ENCODE measurements at regions not wholly inside any gene's neighbourhood (a gene's known extent, or its start where the extent isn't known, plus 50 kb on each side); places are given as distances from the start of the nearest gene placed in this dataset.
"Not testable (repeated sequence)": the region's sequence is repeated elsewhere in the genome, so short reads cannot be mapped to it uniquely, and the experiment has no call there.

- H3K4me1 ChIP-seq (ENCODE audit: control insufficient read depth, insufficient read depth, low read length, poor library complexity, severe bottlenecking) = no peaks in the 10 kb centered on the region
Measured at GRCh38 chr10:33037726-33038125, 79.7 kb upstream of the ITGB1 start.

DNA sequence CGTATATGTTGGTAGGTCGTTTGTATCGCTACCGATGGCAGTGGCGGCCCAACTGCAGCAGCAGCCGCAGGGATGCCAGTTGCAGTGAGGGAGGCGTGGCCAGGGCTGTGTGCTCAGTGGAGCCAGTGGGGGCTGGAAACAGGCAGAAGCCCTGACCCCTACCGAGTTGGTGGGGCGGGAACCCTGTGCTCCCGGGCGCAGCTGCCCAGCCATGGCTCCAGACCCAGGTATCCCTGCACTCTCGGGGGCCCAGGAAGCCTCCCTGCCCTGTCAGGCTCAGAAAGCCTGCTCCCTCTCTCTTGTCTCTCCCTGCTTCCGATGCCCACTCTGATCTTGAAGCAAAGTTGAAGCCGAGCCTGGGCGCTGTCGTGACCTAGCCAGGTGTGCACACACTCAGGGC lies 78.6 kb upstream of the ITGB1 start:
- WGBS, 2 experiments (ENCODE audit: insufficient coverage in 2 of 2) = 95 to 99% methylated on average over 13 to 16 of the region's 16 CpGs
- Histone ChIP-seq H3K4me1 (ENCODE audit: control insufficient read depth, insufficient read depth, low read length, poor library complexity, severe bottlenecking) (no peaks in the 10 kb centered on the region), H3K36me3 (ENCODE audit: control insufficient read depth, insufficient read depth, low read length) (no peaks in the 10 kb centered on the region), H3K4me3 (ENCODE audit: extremely low read depth, insufficient read depth, low read length, poor library complexity, severe bottlenecking) (no peak overlapping the region), H3K27ac (ENCODE audit: low read depth, low read length, severe bottlenecking) (no peak overlapping the region), H3K9me3 (ENCODE audit: control insufficient read depth, low read length) (peaks cover 9% of the 10 kb centered on the region)

More at GRCh38 chr10:33037726-33038125, 79.7 kb upstream of the ITGB1 start:
- 92 to 97% methylated on average over 8 of the region's 8 CpGs for WGBS, 2 experiments (ENCODE audit: insufficient coverage in 2 of 2)
- H3K4me3 ChIP-seq (ENCODE audit: extremely low read depth, insufficient read depth, low read length, poor library complexity, severe bottlenecking) = no peak overlapping the region
- no peaks in the 10 kb centered on the region for H3K36me3 ChIP-seq (ENCODE audit: control insufficient read depth, insufficient read depth, low read length)
- H3K9me3 ChIP-seq (ENCODE audit: control insufficient read depth, low read length) = peaks cover 9% of the 10 kb centered on the region
- no peak overlapping the region for H3K27ac ChIP-seq (ENCODE audit: low read depth, low read length, severe bottlenecking)

DNA sequence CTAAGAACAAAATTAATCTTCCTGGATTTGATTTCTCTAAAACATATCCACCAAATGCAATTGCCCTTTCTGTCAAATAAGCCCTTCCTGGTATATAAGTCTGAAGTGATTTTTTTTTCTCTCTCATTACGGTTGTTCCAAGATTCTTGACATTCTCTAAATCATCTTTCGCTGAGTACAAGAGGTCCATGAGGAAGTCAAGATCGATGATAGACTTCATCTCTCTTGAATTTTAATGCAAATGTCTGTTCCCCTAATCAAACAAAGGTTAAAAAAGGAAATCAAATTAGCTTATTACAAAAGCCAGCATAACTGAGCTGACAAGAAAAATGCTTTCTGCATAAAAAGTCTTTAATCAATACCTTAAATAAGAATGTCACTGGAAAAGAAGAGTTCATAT lies 77.4 kb upstream of the ITGB1 start:
- Histone ChIP-seq H3K9me3 (ENCODE audit: control insufficient read depth, low read length) (peaks cover 9% of the 10 kb centered on the region), H3K4me3 (ENCODE audit: extremely low read depth, insufficient read depth, low read length, poor library complexity, severe bottlenecking) (no peak overlapping the region), H3K27ac (ENCODE audit: low read depth, low read length, severe bottlenecking) (no peak overlapping the region), H3K36me3 (ENCODE audit: control insufficient read depth, insufficient read depth, low read length) (no peaks in the 10 kb centered on the region), H3K4me1 (ENCODE audit: control insufficient read depth, insufficient read depth, low read length, poor library complexity, severe bottlenecking) (no peaks in the 10 kb centered on the region)
- 94 to 100% methylated on average over 2 to 3 of the region's 3 CpGs for WGBS, 2 experiments (ENCODE audit: insufficient coverage in 2 of 2)

- Histone ChIP-seq H3K4me1 (ENCODE audit: control insufficient read depth, insufficient read depth, low read length, poor library complexity, severe bottlenecking) (no peaks in the 10 kb centered on the region), H3K36me3 (ENCODE audit: control insufficient read depth, insufficient read depth, low read length) (no peaks in the 10 kb centered on the region), H3K9me3 (ENCODE audit: control insufficient read depth, low read length) (peaks cover 9% of the 10 kb centered on the region), H3K4me3 (ENCODE audit: extremely low read depth, insufficient read depth, low read length, poor library complexity, severe bottlenecking) (no peak overlapping the region), H3K27ac (ENCODE audit: low read depth, low read length, severe bottlenecking) (no peak overlapping the region)
- WGBS, 2 experiments (ENCODE audit: insufficient coverage in 2 of 2) = no CpG with 5 or more reads among the region's 1 CpG
Measured at GRCh38 chr10:33034931-33035330, 76.9 kb upstream of the ITGB1 start.

GRCh38 chr10:33032654-33033151 lies 74.7 kb upstream of the ITGB1 start:
- no peak overlapping the region for H3K4me3 ChIP-seq (ENCODE audit: extremely low read depth, insufficient read depth, low read length, poor library complexity, severe bottlenecking)
- H3K4me1 ChIP-seq (ENCODE audit: control insufficient read depth, insufficient read depth, low read length, poor library complexity, severe bottlenecking) = no peaks in the 10 kb centered on the region
- no peaks in the 10 kb centered on the region for H3K36me3 ChIP-seq (ENCODE audit: control insufficient read depth, insufficient read depth, low read length)
- H3K9me3 ChIP-seq (ENCODE audit: control insufficient read depth, low read length) = peaks cover 9% of the 10 kb centered on the region
- H3K27ac ChIP-seq (ENCODE audit: low read depth, low read length, severe bottlenecking) = no peak overlapping the region
- WGBS, 2 experiments (ENCODE audit: insufficient coverage in 2 of 2) = 90 to 98% methylated on average over 4 to 7 of the region's 7 CpGs

DNA sequence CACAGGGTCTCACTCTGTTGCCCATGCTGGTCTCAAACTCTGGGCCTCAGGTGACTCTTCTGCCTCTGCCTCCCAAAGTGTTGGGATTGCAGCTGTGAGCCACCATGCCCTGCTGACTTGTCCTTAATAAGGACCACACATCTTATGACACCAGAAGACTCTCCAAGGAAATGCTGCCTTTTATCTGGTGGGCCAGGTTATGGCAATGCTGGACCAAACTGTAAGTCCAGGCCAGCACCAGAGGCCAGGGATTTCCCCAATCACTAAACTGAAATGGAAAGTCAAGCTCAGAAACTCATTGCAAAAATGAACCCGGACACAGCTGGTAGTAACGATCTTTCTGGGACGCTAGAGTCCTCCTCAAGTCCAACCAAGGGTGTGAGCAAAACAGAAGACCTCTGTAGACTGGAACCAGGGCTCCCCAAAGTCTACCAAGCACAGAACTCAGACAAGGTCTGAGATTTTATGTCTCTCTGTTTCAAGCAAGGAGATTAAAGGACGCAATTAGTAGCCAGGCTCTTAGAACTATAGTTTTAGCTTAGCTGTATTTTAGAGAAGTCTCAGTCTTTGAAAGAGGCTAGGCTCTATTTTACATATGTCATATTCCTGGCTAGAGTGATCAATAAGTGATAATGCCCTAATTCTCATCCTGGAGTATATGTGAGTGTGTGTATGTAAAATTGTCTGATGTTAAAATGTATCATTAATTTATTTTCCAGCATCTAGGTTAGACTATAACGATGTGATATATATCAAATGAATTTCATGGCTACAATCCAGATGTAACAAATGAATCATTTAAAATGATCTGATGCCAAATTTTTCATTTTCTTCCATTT lies 74.0 kb upstream of the ITGB1 start:
- Histone ChIP-seq H3K27ac (ENCODE audit: low read depth, low read length, severe bottlenecking) (no peak overlapping the region), H3K9me3 (ENCODE audit: control insufficient read depth, low read length) (peaks cover 3% of the 10 kb centered on the region)
- WGBS, 2 experiments (ENCODE audit: insufficient coverage in 2 of 2) = 94 to 100% methylated on average over 3 to 4 of the region's 5 CpGs

GRCh38 chr10:33031171-33031570 lies 73.1 kb upstream of the ITGB1 start:
- Histone ChIP-seq H3K4me3 (ENCODE audit: extremely low read depth, insufficient read depth, low read length, poor library complexity, severe bottlenecking) (no peak overlapping the region), H3K9me3 (ENCODE audit: control insufficient read depth, low read length) (no peaks in the 10 kb centered on the region), H3K27ac (ENCODE audit: low read depth, low read length, severe bottlenecking) (no peak overlapping the region), H3K4me1 (ENCODE audit: control insufficient read depth, insufficient read depth, low read length, poor library complexity, severe bottlenecking) (no peaks in the 10 kb centered on the region), H3K36me3 (ENCODE audit: control insufficient read depth, insufficient read depth, low read length) (no peaks in the 10 kb centered on the region)
- 88 to 94% methylated on average over 5 of the region's 5 CpGs for WGBS, 2 experiments (ENCODE audit: insufficient coverage in 2 of 2)

More for the DNA sequence above, 74.0 kb upstream of the ITGB1 start:
- Histone ChIP-seq H3K4me1 (ENCODE audit: control insufficient read depth, insufficient read depth, low read length, poor library complexity, severe bottlenecking) (no peaks in the 10 kb centered on the region), H3K4me3 (ENCODE audit: extremely low read depth, insufficient read depth, low read length, poor library complexity, severe bottlenecking) (no peak overlapping the region), H3K36me3 (ENCODE audit: control insufficient read depth, insufficient read depth, low read length) (no peaks in the 10 kb centered on the region)

GRCh38 chr10:33028515-33028914 lies 70.5 kb upstream of the ITGB1 start:
- not testable (repeated sequence) for H3K36me3 ChIP-seq (ENCODE audit: control insufficient read depth, insufficient read depth, low read length); H3K4me1 ChIP-seq (ENCODE audit: control insufficient read depth, insufficient read depth, low read length, poor library complexity, severe bottlenecking); H3K9me3 ChIP-seq (ENCODE audit: control insufficient read depth, low read length); H3K4me3 ChIP-seq (ENCODE audit: extremely low read depth, insufficient read depth, low read length, poor library complexity, severe bottlenecking); H3K27ac ChIP-seq (ENCODE audit: low read depth, low read length, severe bottlenecking)
- 72 to 97% methylated on average over 3 to 4 of the region's 5 CpGs for WGBS, 2 experiments (ENCODE audit: insufficient coverage in 2 of 2)

DNA sequence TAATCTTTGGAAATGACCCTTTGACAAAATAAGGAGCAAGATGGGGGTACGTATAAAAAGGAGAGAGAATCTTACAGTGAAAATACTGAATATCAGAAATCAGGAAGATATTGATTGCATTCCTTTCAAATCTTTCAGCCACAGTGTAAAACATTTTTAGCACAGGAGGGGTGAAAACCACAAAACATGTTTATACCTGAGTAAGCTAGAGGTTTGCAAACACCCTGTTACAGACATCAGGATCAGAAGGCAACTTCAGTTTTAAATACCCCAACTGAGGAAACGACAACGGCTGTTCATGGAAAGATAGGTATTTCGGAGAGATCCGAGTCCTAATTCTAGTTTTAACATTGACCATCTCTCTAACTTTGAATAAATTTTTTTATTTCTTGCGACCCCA lies 69.1 kb upstream of the ITGB1 start:
- Histone ChIP-seq H3K36me3 (ENCODE audit: control insufficient read depth, insufficient read depth, low read length) (no peaks in the 10 kb centered on the region), H3K27ac (ENCODE audit: low read depth, low read length, severe bottlenecking) (no peak overlapping the region), H3K4me3 (ENCODE audit: extremely low read depth, insufficient read depth, low read length, poor library complexity, severe bottlenecking) (no peak overlapping the region), H3K9me3 (ENCODE audit: control insufficient read depth, low read length) (no peaks in the 10 kb centered on the region), H3K4me1 (ENCODE audit: control insufficient read depth, insufficient read depth, low read length, poor library complexity, severe bottlenecking) (no peaks in the 10 kb centered on the region)
- 100% methylated on average over 1 of the region's 6 CpGs; no CpG with 5 or more reads in 1 of the 2 experiments for WGBS, 2 experiments (ENCODE audit: insufficient coverage in 2 of 2)

DNA sequence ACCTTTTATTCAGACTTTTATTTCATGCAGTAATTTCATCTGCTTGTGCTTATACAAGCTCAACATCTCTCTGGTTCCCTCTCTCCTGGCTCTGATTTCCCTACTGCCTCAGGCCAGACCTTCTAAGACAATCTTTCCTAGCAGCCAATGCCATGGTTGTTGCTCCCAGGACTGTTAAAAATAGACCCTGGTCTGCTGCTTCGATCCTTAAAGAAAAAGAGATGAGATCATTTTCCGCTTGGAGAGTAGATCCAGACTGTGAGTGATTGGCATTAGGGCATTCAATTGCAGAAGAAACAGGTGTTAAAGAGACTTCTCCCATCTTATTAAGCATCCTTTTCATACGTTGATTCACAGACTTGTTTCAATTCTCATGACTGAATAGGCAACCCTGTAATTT lies 68.4 kb upstream of the ITGB1 start:
- H3K27ac ChIP-seq (ENCODE audit: low read depth, low read length, severe bottlenecking) = no peak overlapping the region
- no peak overlapping the region for H3K4me3 ChIP-seq (ENCODE audit: extremely low read depth, insufficient read depth, low read length, poor library complexity, severe bottlenecking)
- no peaks in the 10 kb centered on the region for H3K9me3 ChIP-seq (ENCODE audit: control insufficient read depth, low read length)
- WGBS, 2 experiments (ENCODE audit: insufficient coverage in 2 of 2) = 40 to 43% methylated on average over 1 of the region's 3 CpGs
- H3K36me3 ChIP-seq (ENCODE audit: control insufficient read depth, insufficient read depth, low read length) = no peaks in the 10 kb centered on the region
- no peaks in the 10 kb centered on the region for H3K4me1 ChIP-seq (ENCODE audit: control insufficient read depth, insufficient read depth, low read length, poor library complexity, severe bottlenecking)

GRCh38 chr10:33025910-33026309 lies 67.9 kb upstream of the ITGB1 start:
- Histone ChIP-seq H3K27ac (ENCODE audit: low read depth, low read length, severe bottlenecking) (no peak overlapping the region), H3K4me1 (ENCODE audit: control insufficient read depth, insufficient read depth, low read length, poor library complexity, severe bottlenecking) (no peaks in the 10 kb centered on the region), H3K9me3 (ENCODE audit: control insufficient read depth, low read length) (no peaks in the 10 kb centered on the region), H3K36me3 (ENCODE audit: control insufficient read depth, insufficient read depth, low read length) (no peaks in the 10 kb centered on the region), H3K4me3 (ENCODE audit: extremely low read depth, insufficient read depth, low read length, poor library complexity, severe bottlenecking) (no peak overlapping the region)
- 77 to 90% methylated on average over 4 of the region's 4 CpGs for WGBS, 2 experiments (ENCODE audit: insufficient coverage in 2 of 2)

Data from mesodermal cell (in vitro differentiated cells).